Lower leg skin (tissue), 3 donors: ENCODE measurements at regions not wholly inside any gene's neighbourhood (a gene's known extent, or its start where the extent isn't known, plus 50 kb on each side); places are given as distances from the start of the nearest gene placed in this dataset.

Experiments used
- POLR2A ChIP-seq, 2 donors: fragments of 450-650 bp; IDR thresholded peaks; one replicate each; pipeline ENCODE4 v1.6.1; 2016 to 2017; ENCODE audit warnings: antibody characterized with exemption in 2 of 2, mild to moderate bottlenecking in 1 of 2, moderate library complexity in 1 of 2
- TF ChIP-seq, protein P1 (sequence below), 3 donors: fragments of 450-650 bp; IDR thresholded peaks; one replicate each; pipeline ENCODE4 v1.5.1; 2016; ENCODE audit warnings: antibody characterized with exemption in 3 of 3, mild to moderate bottlenecking in 3 of 3, moderate library complexity in 2 of 3

DNA sequence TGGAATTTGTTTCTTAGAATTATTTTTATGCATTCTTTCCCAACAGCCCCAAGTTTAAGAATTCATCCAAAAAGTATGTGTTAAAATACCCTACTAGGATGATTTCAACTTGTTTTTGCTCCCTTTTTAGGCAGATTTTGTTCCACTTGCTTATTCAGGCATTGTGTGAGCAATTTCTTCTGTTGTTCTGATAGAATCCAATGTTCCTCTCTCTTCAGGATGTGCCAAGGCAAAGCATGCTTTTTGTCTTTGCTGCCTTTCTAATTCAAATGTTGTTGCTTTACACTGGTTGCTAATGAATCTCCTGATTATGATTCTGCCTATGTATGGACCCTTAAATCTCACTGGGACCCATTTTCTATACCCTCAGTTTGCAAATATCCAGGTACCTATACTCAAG lies 131.2 kb upstream of the ARHGAP42 start:
- TF ChIP-seq, protein P1, sequence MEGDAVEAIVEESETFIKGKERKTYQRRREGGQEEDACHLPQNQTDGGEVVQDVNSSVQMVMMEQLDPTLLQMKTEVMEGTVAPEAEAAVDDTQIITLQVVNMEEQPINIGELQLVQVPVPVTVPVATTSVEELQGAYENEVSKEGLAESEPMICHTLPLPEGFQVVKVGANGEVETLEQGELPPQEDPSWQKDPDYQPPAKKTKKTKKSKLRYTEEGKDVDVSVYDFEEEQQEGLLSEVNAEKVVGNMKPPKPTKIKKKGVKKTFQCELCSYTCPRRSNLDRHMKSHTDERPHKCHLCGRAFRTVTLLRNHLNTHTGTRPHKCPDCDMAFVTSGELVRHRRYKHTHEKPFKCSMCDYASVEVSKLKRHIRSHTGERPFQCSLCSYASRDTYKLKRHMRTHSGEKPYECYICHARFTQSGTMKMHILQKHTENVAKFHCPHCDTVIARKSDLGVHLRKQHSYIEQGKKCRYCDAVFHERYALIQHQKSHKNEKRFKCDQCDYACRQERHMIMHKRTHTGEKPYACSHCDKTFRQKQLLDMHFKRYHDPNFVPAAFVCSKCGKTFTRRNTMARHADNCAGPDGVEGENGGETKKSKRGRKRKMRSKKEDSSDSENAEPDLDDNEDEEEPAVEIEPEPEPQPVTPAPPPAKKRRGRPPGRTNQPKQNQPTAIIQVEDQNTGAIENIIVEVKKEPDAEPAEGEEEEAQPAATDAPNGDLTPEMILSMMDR (IDR thresholded peaks at IDR 0.05) = no peak
- TF ChIP-seq POLR2A (IDR thresholded peaks at IDR 0.05) = no peak
